ENCODE measurements at regions not wholly inside any gene's neighbourhood (a gene's known extent, or its start where the extent isn't known, plus 50 kb on each side); places are given as distances from the start of the nearest gene placed in this dataset.

DNA sequence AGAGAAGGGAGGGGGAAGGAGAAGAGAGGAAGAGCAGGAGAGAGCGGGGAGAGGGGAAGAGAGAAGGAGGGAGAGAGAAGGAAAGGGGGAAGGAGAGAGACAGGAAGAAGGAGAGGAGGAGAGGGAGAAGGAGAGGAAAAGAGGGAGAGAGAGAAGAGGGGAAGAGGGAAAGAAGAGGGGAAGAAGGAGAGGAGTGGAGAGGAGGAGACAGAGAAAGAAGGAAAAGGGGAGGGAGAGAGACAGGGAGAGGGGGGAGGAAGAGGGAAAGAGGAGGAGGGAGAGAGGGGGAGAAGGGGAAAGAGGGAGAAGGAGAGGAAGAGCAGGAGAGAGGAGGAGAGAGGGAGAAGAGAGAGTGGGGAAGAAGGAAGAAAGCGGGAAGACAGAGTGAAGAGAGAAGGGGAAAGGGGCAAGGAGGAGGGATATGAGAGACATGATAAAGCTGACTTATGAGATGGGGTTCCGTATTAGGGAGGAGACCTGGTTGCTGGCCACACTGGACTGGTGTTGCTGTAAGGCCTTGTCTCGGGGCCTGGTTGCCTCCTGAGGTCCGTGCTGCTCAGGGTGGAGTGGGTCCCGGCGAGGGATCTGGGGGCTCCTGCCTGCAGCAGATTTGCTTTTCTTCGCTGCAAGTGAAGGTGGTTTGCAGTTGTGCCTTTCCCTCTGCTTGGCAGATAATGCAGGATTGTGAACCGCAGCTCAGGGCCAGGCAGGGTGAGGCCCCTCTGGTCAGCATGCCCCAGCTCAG, 139.5 kb downstream of the TEX29 start:
- ATAC-seq (ENCODE audit: insufficient read depth, low FRiP score) = no peak
- H3K36me3 ChIP-seq (ENCODE audit: control insufficient read depth in 4 of 4, insufficient read depth in 4 of 4, low read length in 4 of 4) = no peaks in the 10 kb centered on the region
- H3K27me3 ChIP-seq (ENCODE audit: control insufficient read depth in 3 of 3, insufficient read depth in 3 of 3, low read length in 2 of 3) = peaks cover 0 to 10% (median 3%) of the 10 kb centered on the region in 3 donors
- TF ChIP-seq, protein P1, sequence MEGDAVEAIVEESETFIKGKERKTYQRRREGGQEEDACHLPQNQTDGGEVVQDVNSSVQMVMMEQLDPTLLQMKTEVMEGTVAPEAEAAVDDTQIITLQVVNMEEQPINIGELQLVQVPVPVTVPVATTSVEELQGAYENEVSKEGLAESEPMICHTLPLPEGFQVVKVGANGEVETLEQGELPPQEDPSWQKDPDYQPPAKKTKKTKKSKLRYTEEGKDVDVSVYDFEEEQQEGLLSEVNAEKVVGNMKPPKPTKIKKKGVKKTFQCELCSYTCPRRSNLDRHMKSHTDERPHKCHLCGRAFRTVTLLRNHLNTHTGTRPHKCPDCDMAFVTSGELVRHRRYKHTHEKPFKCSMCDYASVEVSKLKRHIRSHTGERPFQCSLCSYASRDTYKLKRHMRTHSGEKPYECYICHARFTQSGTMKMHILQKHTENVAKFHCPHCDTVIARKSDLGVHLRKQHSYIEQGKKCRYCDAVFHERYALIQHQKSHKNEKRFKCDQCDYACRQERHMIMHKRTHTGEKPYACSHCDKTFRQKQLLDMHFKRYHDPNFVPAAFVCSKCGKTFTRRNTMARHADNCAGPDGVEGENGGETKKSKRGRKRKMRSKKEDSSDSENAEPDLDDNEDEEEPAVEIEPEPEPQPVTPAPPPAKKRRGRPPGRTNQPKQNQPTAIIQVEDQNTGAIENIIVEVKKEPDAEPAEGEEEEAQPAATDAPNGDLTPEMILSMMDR (IDR thresholded peaks at IDR 0.05; ENCODE audit: control extremely low read depth, extremely low read depth) = no peak
- no peaks in the 10 kb centered on the region for H3K4me1 ChIP-seq (ENCODE audit: control insufficient read depth in 5 of 5, insufficient read depth in 5 of 5, low read length in 5 of 5)
- H3K9me3 ChIP-seq (ENCODE audit: control insufficient read depth in 4 of 4, insufficient read depth in 3 of 4, low read length in 3 of 4) = peaks cover 0 to 8% (median 0%) of the 10 kb centered on the region in 4 donors
- no peak overlapping the region for H3K4me3 ChIP-seq
- H3K9ac ChIP-seq (ENCODE audit: insufficient read depth in 1 of 2, low read length in 2 of 2) = no peak overlapping the region
- H3K27ac ChIP-seq (ENCODE audit: low read depth in 1 of 2, low read length in 1 of 2) = no peak overlapping the region
- no peak for DNase-seq
- WGBS, 2 donors = 79 to 85% methylated on average over 9 of the region's 9 CpGs

DNA sequence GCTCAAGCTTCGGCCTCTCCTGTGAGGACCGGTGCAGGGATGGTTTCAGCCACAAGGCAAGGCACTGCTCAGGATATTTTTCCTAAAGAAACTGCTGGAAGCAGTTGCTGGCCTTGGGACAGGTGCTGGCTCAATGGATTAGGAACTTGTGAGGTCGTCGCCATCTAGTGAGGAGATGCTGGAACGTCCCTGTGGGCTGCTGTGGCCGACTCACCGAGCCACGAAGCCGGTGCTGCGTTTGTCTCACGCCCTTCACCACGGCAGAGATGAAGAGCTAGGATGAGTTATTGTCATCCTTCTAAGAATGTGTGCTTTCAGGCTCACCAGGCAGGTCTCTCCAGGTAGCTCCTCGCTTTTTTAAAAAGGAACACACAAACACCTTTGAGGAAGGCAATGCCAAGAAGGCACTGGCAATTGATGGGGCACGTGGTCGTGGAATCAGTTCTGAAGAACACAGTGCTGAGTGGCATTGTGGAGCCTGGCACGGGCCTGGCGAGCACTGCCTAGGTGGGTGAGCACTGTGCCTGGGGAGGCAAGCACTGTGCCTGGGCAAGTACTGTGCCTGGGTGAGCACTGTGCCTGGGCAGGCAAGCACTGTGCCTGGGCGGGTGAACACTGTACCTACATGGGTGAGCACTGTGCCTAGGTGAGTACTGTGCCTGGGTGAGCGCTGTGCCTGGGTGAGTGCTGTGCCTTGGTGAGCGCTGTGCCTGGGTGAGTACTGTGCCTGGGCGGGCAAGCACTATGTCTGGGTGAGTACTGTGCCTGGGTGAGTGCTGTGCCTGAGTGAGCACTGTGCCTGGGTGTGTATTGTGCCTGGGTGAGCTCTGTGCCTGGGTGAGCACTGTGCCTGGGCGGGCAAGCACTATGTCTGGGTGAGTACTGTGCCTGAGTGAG, 140.4 kb downstream of the TEX29 start:
- H3K4me3 ChIP-seq = no peak overlapping the region
- peaks cover 0 to 8% (median 0%) of the 10 kb centered on the region in 4 donors for H3K9me3 ChIP-seq (ENCODE audit: control insufficient read depth in 4 of 4, insufficient read depth in 3 of 4, low read length in 3 of 4)
- peaks cover 0 to 10% (median 3%) of the 10 kb centered on the region in 3 donors for H3K27me3 ChIP-seq (ENCODE audit: control insufficient read depth in 3 of 3, insufficient read depth in 3 of 3, low read length in 2 of 3)
- DNase-seq = peak; percentile 57 to 81 (median 64)
- TF ChIP-seq, protein P1 (IDR thresholded peaks at IDR 0.05; ENCODE audit: control extremely low read depth, extremely low read depth) = no peak
- no peak overlapping the region for H3K27ac ChIP-seq (ENCODE audit: low read depth in 1 of 2, low read length in 1 of 2)
- WGBS, 2 donors = 54 to 58% methylated on average over 21 to 22 of the region's 22 CpGs
- H3K9ac ChIP-seq (ENCODE audit: insufficient read depth in 1 of 2, low read length in 2 of 2) = no peak overlapping the region
- ATAC-seq (ENCODE audit: insufficient read depth, low FRiP score) = no peak
- H3K36me3 ChIP-seq (ENCODE audit: control insufficient read depth in 4 of 4, insufficient read depth in 4 of 4, low read length in 4 of 4) = no peaks in the 10 kb centered on the region
- no peaks in the 10 kb centered on the region for H3K4me1 ChIP-seq (ENCODE audit: control insufficient read depth in 5 of 5, insufficient read depth in 5 of 5, low read length in 5 of 5)

DNA sequence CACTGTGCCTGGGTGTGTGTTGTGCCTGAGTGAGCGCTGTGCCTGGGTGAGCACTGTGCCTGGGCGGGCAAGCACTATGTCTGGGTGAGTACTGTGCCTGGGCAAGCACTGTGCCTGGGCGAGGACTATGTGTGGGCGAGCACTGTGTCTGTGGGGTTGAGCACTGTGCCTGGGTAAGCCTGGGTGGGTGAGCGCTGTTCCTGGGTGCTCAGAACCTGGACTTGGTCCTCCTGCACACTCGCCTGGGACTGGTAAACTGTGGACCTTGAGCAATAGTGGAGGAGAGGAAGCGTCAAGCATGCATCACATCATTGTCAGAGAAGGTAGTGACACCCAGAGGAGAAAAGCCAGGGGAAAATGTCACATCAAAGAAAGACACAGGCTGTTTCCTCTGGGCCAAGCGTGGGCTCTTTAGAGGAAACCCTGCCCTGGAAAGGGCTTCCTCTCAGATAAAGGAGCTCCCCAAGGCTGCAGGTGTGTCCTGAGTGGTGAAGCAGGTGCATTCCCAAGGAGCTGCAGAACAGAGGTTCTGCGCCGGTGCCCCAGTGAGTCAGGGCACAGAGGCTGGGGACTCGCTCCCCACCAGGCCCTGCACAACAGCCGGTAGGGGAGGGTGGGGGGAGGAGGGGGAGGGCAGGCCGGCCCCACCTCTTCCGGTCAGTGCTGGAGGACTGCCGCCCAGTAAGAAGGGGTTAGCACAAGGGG, 141.2 kb downstream of the TEX29 start:
- no peaks in the 10 kb centered on the region for H3K4me1 ChIP-seq (ENCODE audit: control insufficient read depth in 5 of 5, insufficient read depth in 5 of 5, low read length in 5 of 5)
- H3K27ac ChIP-seq (ENCODE audit: low read depth in 1 of 2, low read length in 1 of 2) = no peak overlapping the region
- TF ChIP-seq, protein P1 (IDR thresholded peaks at IDR 0.05; ENCODE audit: control extremely low read depth, extremely low read depth) = no peak
- no peak overlapping the region for H3K9ac ChIP-seq (ENCODE audit: insufficient read depth in 1 of 2, low read length in 2 of 2)
- no peak for ATAC-seq (ENCODE audit: insufficient read depth, low FRiP score)
- peaks cover 0 to 5% (median 0%) of the 10 kb centered on the region in 4 donors for H3K9me3 ChIP-seq (ENCODE audit: control insufficient read depth in 4 of 4, insufficient read depth in 3 of 4, low read length in 3 of 4)
- 47 to 48% methylated on average over 15 of the region's 15 CpGs for WGBS, 2 donors
- DNase-seq = no peak
- H3K27me3 ChIP-seq (ENCODE audit: control insufficient read depth in 3 of 3, insufficient read depth in 3 of 3, low read length in 2 of 3) = peaks cover 0 to 10% (median 3%) of the 10 kb centered on the region in 3 donors
- no peak overlapping the region for H3K4me3 ChIP-seq
- no peaks in the 10 kb centered on the region for H3K36me3 ChIP-seq (ENCODE audit: control insufficient read depth in 4 of 4, insufficient read depth in 4 of 4, low read length in 4 of 4)
